Stimulated activated CD4-positive, alpha-beta T cell treated with anti-CD3 and anti-CD28 coated beads, Interleukin-1b, Interleukin-23, amount 100 ng/mL, for 24 hours (primary cell): ENCODE measurements at regions not wholly inside any gene's neighbourhood (a gene's known extent, or its start where the extent isn't known, plus 50 kb on each side); places are given as distances from the start of the nearest gene placed in this dataset.

Source experiments
- DNase-seq, 4 experiments: peaks; one replicate each; pipeline ENCODE4 v3.0.0-alpha.2; 2020; ENCODE audit warnings: low read depth in 4 of 4, low spot score in 1 of 4

DNA sequence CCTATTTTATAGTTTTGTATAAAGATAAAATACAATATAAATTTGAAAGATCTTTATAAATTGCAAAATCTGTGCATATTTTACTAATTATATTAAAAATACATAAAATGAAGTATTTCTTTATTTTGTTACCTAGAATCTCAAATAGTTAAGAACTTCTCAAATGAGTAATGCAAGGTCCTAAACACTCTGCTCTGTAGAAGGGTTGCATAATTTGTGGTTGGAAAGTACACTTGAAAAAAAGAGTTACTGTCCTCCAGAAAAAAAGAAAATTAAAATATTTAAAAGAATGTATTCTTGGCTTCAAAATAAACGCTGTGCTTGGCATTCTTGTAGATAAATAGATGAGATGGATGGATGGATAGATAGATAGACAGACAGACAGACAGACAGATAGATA is 428.8 kb upstream of the CDH6 start:
- DNase-seq, result no peak

DNA sequence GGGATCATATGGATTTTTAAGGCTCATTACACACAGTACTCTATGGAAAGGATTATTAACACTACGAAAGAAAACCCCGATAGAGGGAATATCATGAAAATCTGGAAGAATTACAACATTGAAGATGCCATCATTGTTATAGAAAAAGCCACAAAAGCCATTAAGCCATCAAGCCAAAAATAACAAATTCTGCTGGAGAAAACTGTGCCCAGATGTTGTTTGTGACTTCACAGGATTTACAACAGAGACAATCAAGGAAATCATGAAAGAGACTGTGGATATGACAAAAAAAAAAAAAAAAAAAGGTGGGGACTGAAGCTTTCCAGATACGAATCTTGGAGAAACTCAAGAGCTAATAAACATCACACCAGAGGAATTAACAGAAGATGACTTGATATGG is 433.8 kb upstream of the CDH6 start:
- DNase-seq, result no peak

DNA sequence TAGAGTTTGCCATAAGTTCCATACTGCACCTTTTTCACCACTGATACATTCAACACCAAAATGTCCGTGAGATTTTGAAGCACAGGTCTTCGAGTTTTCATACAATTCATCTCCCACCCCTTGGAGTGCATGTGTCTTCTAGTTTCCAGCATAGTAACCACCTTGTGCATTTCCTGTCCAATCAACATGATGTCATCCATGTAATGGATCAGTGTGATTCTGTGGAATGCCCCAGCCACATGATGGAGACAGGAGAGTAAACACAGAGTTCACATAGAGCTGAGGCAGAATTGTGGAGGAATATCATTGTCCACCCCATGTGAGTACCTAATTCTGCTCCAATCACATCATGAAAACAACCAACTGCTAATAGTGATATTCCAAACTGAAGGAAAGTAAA is 441.5 kb upstream of the CDH6 start:
- DNase-seq, result no peak

DNA sequence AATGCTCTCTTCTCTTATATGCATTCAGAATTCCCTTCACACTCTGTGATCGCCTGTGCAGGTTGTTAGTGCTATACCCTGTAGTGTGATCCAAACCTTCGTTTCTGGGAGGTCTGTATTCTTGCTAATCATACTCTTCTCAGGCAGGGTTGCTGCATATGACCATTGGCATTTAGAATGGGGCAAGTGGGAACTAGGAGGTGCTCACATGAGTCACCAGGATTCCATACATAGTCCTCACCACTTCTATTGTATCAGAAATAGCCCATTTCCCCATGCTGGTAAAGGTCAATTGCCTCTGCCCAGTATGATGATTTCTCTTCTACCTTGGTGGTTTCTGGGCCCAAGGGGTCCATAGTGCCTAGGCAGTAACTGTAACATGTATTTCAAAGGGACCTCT is 443.5 kb upstream of the CDH6 start:
- no peak for DNase-seq

DNA sequence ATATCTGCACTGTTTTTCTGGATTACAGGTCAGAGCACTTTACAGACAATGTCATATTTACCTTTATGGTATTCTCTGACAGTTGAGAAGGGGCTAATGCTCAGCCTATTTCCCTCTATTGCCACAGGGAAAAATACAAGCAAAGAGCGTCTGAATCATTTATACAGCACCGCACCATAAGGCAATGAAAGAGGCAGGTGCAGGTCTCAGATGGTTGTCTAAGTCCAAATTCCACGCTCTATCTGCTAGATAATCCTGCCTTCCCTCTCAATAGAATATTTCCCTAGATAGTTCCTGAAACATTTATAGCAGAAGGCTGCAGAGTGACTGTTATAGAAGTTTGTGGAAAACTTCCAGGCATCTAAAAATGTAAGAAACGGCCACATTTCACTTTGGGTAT is 446.1 kb upstream of the CDH6 start:
- DNase-seq, result no peak

DNA sequence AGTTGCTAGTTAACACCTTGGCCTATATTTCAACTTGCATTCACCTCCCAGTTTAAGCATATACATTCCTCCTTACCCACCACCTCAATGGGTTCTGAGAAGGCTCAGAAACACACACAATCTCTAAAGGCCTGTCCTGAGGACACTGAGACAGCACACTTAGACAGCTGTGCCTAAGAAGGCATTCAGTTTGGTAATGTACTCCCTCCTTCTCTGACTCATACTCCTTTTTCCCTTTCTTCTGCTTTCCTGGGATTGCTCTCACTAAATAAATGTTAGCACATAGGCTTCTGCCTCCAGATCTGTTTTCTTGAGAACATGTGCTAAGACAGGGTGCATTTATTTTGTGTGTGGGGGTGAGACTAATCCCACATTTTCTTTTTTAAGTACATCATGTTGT is 456.8 kb upstream of the CDH6 start:
- no peak for DNase-seq

DNA sequence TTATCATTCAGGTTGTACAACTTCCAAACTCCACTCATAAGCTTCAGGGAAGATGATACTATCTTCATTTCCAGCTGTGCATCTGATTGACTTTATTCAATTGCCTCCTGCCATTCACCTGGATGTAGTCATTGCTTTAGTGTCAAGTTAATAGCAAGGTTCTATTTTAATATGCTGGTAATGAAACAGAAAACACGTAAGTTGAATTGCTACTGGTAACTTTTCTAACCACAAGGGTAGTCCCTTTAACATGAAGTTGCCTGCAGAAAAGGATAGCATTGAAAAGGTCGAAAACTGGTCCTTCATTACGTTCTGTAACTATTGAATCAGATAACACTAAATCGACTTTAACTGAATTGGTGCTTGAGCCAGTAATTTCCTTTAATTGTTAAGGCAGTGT is 459.4 kb upstream of the CDH6 start:
- no peak for DNase-seq

DNA sequence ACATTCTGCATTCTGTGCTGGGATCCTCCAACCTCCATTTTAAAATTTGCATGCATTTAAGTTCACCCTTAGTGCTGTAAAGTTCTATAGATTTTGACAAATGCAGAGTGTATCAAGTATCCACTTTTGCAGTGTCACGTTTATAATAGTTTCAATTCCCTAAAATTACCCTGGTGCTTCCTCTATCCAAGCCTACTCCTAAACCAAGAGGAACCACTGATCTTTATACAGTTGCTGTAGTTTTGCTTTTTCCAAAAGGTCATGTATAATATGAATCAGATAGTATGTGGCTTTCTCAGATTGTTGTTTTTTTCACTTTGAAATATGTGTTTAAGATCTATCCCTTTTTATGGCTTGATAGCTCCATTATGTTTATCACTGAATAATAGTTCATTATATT is 468.4 kb upstream of the CDH6 start:
- DNase-seq, result no peak

DNA sequence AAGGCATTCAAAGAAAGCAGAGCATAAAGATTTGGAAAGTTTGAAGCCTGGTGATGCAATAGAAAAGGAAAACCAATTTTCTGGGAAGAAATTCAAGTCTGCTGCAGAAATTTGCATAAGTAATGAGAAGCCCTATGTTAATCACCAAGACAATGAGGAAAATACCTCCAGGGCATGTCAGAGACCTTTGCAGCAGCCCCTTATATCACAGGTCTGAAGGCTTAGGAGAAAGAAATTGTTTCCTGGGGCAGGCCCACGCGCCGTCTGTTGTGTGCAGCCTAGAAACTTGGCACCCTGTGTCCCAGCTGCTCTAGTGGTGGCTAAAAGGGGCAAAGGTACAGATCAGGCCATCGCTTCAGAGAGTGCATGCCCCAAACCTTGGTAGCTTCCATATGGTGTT is 495.3 kb upstream of the CDH6 start:
- no peak for DNase-seq

DNA sequence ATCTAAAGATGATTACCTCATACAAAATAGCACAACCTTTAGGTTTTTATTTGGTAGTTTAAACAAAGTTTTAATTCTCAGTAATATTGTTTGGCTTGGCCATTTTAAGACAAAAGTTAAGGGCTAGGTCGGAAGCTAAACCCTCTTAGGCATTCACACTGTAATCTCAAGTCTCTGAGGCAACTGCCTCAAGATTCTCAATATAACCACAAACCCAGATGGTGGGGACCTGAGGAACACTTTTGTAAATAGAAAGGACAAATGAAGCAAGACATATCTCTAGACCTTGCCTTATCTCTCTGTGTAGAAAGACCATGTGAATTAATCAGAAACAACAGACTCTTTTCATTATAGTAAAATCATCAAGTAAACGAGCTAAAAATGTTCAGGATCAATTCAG is 500.2 kb upstream of the CDH6 start:
- no peak for DNase-seq

DNA sequence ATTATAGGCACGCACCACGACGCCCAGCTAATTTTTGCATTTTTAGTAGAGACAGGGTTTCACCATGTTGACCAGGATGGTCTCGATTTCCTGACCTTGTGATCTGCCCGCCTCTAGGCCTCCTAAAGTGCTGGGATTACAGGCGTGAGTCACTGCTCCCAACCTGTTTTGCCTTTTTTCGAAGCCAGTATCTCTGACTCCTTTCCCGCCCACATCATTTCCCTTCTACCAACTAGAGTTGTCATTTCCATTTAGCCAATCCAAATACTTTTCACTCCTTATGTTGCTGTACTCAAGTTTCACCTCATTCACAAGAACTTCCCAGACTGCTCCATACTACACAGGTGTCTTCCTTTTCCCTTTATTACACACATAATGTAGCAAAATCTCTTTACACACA is 502.6 kb upstream of the CDH6 start:
- no peak for DNase-seq

DNA sequence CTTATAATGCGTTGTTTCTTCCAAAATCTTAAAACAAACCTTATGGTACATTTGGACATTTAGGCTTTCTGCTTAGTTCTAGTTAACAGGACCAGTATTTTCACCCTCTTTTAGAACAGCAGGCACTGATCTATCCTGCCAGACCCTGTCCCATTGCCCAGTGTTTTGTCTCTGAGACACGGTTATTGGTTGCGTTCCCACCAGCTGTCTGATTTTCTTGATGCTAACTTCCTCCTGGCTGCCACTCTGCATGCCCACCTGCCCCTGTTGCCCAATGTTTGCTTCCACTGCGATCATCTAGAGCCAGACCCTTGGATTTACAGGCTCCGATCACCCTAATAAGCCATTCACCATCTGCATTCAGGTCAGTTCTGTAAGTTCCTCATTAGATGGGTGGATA is 506.0 kb upstream of the CDH6 start:
- no peak for DNase-seq

DNA sequence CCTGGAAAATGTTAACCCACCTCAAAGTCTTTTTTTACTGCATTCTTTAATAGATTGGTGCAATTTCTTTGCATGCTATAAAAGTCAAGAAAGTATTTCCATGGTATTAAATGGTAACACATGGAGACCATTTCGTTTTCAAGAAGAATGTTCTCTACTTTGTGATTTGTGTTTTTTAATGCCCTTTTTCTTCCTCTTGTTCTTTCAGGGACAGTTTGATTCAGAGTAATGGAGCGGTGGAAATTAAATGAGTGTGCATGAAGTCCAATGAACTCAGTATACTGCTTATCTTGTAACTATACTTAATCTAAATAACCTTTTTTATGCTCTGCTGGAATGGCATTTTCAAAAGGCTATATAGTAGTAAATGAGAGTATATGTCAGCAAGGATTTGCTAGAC is 507.0 kb upstream of the CDH6 start:
- no peak for DNase-seq

DNA sequence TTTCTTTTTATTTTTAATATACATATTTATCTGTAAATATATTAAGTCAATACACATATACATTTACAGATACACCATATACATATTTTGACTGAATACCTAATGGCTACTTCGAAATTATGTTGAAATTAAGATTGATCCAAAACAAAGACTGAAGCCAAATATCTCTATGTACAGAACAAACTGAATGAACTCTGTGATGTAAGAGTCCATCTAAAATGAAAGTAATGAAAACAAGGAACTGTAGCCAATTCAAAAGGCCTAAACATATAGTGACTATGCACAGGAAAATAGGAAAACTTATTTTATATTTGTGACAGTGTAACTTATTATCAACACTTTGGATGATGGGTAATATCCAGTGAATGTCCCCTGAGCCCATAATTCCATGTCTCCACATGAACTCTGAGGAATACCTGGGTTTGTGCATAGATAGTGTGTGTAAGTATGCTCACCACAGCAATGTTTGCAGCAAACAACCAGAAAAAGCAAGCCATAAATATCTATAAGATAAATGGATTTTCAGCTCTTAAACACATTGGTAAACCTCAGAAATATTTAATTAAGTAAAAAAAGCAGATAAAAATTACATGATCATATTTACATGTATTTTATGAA is 517.2 kb upstream of the CDH6 start:
- no peak for DNase-seq

DNA sequence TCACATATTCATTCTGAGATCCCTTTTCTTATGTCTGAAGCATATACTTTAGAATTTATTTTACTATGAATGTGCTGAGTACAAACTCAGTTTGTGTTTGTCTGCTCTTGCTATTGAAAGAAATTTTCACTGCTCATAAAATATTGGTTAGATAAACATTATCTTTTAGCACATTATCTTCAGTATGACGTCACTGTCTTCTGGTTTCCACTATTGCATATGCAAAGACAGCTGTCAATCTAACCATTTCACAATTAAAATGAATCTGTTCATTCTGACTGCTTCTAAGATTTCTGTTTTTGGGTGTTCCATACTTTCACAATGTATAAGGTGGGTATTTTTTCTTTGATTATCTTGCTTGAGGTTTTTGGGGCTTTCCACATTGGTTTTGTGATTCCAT is 526.2 kb upstream of the CDH6 start:
- no peak for DNase-seq

DNA sequence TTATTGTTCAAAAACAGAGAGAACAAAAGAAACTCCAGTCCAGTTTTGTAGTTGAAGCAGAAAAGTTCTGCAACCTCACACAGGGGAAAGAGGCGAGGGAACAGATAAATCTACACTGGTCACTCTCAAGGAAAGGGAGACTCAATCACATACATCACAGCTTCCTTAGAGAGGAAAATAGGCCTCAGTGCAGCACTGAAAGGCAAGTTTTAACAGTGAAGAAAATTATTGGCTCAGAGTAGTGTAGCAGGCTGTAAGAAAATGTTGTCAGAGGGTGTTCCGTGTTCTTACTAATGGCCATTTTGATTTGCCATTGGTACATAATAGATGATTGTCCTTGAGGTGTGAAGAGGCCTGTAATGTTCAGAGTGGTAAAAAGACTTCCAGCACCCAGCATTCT is 530.0 kb upstream of the CDH6 start:
- no peak for DNase-seq

DNA sequence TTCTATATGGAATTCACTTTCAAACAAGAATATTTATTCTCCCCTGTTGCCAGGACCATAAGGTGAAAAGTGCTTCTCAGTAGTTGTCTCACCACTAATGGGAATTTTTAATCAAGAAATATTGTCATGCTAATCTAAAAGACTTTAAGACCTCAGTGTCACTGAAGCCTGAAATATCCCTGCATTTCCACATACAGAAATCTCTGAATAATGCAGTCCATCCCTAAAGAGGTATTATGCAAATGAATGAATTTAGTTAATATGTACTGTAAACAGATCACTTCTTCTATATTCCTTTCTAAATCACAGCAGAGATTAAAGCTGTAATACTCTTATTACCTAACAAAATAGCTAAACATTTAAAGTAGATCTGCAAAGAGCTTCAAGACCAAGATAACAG is 531.1 kb upstream of the CDH6 start:
- no peak for DNase-seq

DNA sequence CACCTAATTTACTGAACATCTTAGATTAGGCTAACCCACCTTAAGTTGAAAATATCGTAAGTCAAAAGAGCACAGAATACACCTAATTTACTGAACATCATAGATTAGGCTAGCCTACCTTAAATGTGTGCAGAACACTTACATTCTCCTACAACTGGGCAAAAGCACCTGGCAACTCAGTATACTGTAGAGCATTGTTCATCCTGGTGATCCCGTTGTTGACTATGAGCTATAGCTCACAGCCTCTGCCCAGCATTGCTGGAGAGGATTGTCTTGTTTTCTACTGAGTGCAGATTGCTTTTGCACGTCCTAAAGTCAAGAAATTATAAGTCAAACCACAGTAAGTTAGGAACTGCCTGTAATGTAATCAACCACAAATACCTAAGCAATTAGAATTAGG is 531.8 kb upstream of the CDH6 start:
- no peak for DNase-seq

DNA sequence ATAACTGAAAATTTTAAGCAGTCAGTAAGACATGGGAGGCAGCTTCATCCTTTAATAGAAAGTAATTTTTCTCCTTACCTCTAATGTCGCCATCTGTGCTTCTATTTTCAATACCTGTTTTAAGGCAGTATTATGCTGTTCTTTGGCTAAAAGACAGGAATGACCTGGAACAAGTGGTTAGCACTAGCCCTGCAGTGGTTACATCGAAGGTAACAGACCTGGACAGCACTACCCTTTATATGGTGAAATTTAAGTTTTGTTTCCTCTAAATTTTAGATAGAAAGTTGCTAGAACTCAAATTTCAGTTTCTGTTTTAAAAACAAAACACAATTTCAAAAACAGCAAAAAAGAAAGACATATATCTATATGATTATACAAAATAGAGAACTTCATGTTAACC is 534.1 kb upstream of the CDH6 start:
- DNase-seq, result no peak

DNA sequence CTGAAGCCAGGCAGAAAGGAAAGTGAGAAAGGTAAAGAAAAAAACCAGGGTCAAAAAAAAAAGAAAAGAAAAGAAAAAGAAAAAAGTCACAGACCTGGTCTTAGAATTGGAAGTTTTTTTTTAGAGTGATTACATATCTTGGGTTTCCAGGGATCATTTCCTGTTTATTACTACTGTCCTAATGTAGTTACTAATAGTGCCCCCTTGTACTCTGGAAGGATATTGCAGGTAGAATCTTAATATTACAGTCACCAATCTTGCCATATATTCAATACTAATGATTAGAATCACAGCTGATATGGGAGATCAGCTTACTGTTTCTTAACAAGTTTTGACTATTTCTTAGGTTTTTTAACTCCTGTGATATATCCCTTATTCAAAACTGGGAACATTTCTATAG is 543.2 kb upstream of the CDH6 start:
- DNase-seq, result no peak

DNA sequence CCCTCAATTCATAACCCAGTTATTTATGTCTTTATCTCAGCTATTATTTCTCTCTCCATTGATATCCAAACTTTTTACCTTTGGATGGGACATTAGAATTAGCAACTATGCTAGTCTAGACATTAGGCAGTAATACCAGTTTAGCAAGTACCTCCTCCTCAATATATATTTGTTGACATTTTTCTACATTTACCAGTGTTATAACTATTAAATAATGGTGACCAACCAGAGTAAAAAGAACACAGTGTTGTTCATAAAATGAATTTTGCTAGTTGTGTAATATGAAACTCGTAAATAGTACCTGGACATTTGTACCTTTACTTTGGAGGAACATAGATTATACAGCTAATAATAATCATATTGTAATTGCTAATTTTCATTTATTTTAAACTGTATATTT is 554.6 kb upstream of the CDH6 start:
- no peak for DNase-seq

DNA sequence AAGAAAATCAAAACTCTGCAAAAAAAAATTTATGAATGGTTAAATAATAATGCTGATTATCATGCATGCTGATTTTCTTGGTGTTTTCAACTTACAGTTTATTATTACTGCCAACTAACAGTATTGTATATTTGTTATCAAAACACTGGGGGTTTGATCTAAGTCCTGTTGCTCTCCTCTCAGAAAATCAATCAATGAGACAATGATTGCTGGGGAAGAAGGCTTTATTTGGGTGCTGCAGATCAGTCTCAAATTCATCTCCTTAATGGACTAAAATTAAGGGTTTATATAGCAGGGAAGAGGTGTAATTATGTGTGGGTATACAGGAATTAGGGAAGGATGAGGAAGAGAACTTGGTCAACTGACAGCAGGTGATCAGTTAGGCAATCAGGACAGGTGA is 565.5 kb upstream of the CDH6 start:
- no peak for DNase-seq

DNA sequence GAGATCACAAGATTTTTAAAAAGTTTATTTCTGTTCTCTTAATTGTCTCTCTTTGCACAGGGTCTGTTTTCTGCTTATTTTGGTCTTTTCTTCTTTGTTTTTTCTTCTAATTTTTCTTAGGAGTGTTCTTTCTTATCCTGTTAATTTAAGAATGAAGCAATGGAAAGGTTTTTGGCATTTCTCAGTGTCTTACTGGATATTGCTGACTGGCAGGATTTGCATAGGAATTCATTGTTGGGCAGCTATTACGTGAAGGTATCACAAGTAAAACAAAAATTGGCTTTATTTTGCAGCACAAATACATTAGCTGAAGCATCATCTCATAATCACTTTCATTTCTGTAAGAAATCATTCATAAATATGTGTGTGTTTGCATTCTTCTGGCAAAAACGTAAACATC is 566.9 kb upstream of the CDH6 start:
- DNase-seq, result no peak

DNA sequence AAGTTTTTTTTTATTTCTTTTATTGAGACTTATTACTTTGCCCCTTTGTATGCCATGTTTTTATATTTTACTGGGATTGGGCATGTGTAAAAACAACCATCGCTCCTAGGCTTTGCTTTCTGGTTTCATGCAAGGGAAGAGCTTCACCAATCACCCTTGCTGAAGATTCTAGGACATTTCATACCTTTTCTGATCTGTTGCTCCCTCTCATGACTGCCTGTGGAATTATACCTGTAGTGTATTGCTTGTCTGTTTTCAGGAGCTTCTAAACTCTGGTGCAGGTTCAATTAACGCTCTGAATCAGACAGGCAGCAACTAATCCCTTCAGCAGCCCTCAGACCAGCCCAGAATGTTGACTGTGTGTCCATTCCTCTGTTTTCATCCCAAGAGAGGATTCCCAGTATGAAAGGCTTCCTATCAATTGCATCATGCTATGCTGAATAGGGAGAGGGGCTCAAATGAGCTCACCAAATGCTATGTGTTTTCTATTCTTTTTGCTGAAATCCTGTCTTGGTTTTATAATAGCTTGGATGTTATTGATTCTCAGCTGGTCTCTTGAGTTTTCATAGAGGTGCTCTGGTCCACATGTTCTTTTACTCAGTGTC is 572.9 kb upstream of the CDH6 start:
- no peak for DNase-seq
